ENCODE measurements at regions not wholly inside any gene's neighbourhood (a gene's known extent, or its start where the extent isn't known, plus 50 kb on each side); places are given as distances from the start of the nearest gene placed in this dataset.

- Histone ChIP-seq H3K4me3 (ENCODE audit: low read depth, low read length) (no peak overlapping the region), H3K36me3 (ENCODE audit: insufficient read depth) (no peaks in the 10 kb centered on the region), H3K27ac (ENCODE audit: low read depth) (no peak overlapping the region), H3K4me1 (ENCODE audit: insufficient read depth) (no peaks in the 10 kb centered on the region)
- DNase-seq (ENCODE audit: extremely low spot score), result no peak
- WGBS, result 42% methylated on average over 1 of the region's 1 CpG
Observed at GRCh38 chr4:112751447-112751846, 114.5 kb downstream of the LARP7 start.

- Histone ChIP-seq H3K27ac (ENCODE audit: low read depth) (no peak overlapping the region), H3K36me3 (ENCODE audit: insufficient read depth) (no peaks in the 10 kb centered on the region), H3K4me1 (ENCODE audit: insufficient read depth) (no peaks in the 10 kb centered on the region), H3K4me3 (ENCODE audit: low read depth, low read length) (no peak overlapping the region)
- no peak for DNase-seq (ENCODE audit: extremely low spot score)
- WGBS, result 48% methylated on average over 1 of the region's 1 CpG
Observed at GRCh38 chr4:112752061-112752460, 115.1 kb downstream of the LARP7 start.

- Histone ChIP-seq H3K4me3 (ENCODE audit: low read depth, low read length) (no peak overlapping the region), H3K4me1 (ENCODE audit: insufficient read depth) (no peaks in the 10 kb centered on the region), H3K27ac (ENCODE audit: low read depth) (no peak overlapping the region), H3K36me3 (ENCODE audit: insufficient read depth) (no peaks in the 10 kb centered on the region)
- 94% methylated on average over 3 of the region's 3 CpGs for WGBS
- no peak for DNase-seq (ENCODE audit: extremely low spot score)
Observed at GRCh38 chr4:112752510-112752909, 115.6 kb downstream of the LARP7 start.

- H3K36me3 ChIP-seq (ENCODE audit: insufficient read depth), result no peaks in the 10 kb centered on the region
- no peak overlapping the region for H3K4me3 ChIP-seq (ENCODE audit: low read depth, low read length)
- no peaks in the 10 kb centered on the region for H3K4me1 ChIP-seq (ENCODE audit: insufficient read depth)
- no peak for DNase-seq (ENCODE audit: extremely low spot score)
- no peak overlapping the region for H3K27ac ChIP-seq (ENCODE audit: low read depth)
- WGBS, result 67% methylated on average over 3 of the region's 3 CpGs
Observed at GRCh38 chr4:112753333-112753732, 116.4 kb downstream of the LARP7 start.

GRCh38 chr4:112759313-112759712 is 122.4 kb downstream of the LARP7 start:
- no peak for DNase-seq (ENCODE audit: extremely low spot score)
- H3K4me3 ChIP-seq (ENCODE audit: low read depth, low read length), result no peak overlapping the region
- no peaks in the 10 kb centered on the region for H3K4me1 ChIP-seq (ENCODE audit: insufficient read depth)
- no peak overlapping the region for H3K27ac ChIP-seq (ENCODE audit: low read depth)
- no peaks in the 10 kb centered on the region for H3K36me3 ChIP-seq (ENCODE audit: insufficient read depth)
- 56% methylated on average over 4 of the region's 4 CpGs for WGBS

- Histone ChIP-seq H3K4me3 (ENCODE audit: low read depth, low read length) (no peak overlapping the region), H3K27ac (ENCODE audit: low read depth) (no peak overlapping the region), H3K4me1 (ENCODE audit: insufficient read depth) (no peaks in the 10 kb centered on the region), H3K36me3 (ENCODE audit: insufficient read depth) (no peaks in the 10 kb centered on the region)
- no peak for DNase-seq (ENCODE audit: extremely low spot score)
- WGBS, result 19% methylated on average over 5 of the region's 5 CpGs
Observed at GRCh38 chr4:112765317-112765974, 128.5 kb downstream of the LARP7 start.

GRCh38 chr4:112766422-112766821 is 129.5 kb downstream of the LARP7 start:
- WGBS, result 37% methylated on average over 3 of the region's 3 CpGs

GRCh38 chr4:112767386-112767785 is 130.4 kb downstream of the LARP7 start:
- no peak for DNase-seq (ENCODE audit: extremely low spot score)
- Histone ChIP-seq H3K4me3 (ENCODE audit: low read depth, low read length) (no peak overlapping the region), H3K27ac (ENCODE audit: low read depth) (no peak overlapping the region), H3K4me1 (ENCODE audit: insufficient read depth) (no peaks in the 10 kb centered on the region), H3K36me3 (ENCODE audit: insufficient read depth) (no peaks in the 10 kb centered on the region)
- 88% methylated on average over 6 of the region's 6 CpGs for WGBS

More at GRCh38 chr4:112766422-112766821, 129.5 kb downstream of the LARP7 start:
- Histone ChIP-seq H3K27ac (ENCODE audit: low read depth) (no peak overlapping the region), H3K4me3 (ENCODE audit: low read depth, low read length) (no peak overlapping the region), H3K4me1 (ENCODE audit: insufficient read depth) (no peaks in the 10 kb centered on the region), H3K36me3 (ENCODE audit: insufficient read depth) (no peaks in the 10 kb centered on the region)
- DNase-seq (ENCODE audit: extremely low spot score), result no peak

GRCh38 chr4:112770114-112770513 is 133.2 kb downstream of the LARP7 start:
- H3K4me1 ChIP-seq (ENCODE audit: insufficient read depth), result no peaks in the 10 kb centered on the region
- no peak for DNase-seq (ENCODE audit: extremely low spot score)
- H3K27ac ChIP-seq (ENCODE audit: low read depth), result no peak overlapping the region
- WGBS, result 71% methylated on average over 5 of the region's 5 CpGs
- no peak overlapping the region for H3K4me3 ChIP-seq (ENCODE audit: low read depth, low read length)
- H3K36me3 ChIP-seq (ENCODE audit: insufficient read depth), result peaks cover 2% of the 10 kb centered on the region

GRCh38 chr4:112775801-112776200 is 138.9 kb downstream of the LARP7 start:
- no peak overlapping the region for H3K4me3 ChIP-seq (ENCODE audit: low read depth, low read length)
- DNase-seq (ENCODE audit: extremely low spot score), result no peak
- H3K4me1 ChIP-seq (ENCODE audit: insufficient read depth), result no peaks in the 10 kb centered on the region
- peaks cover 2% of the 10 kb centered on the region for H3K36me3 ChIP-seq (ENCODE audit: insufficient read depth)
- no peak overlapping the region for H3K27ac ChIP-seq (ENCODE audit: low read depth)
- WGBS, result 82% methylated on average over 7 of the region's 7 CpGs

- 97% methylated on average over 1 of the region's 1 CpG for WGBS
- Histone ChIP-seq H3K4me3 (ENCODE audit: low read depth, low read length) (no peak overlapping the region), H3K27ac (ENCODE audit: low read depth) (no peak overlapping the region), H3K4me1 (ENCODE audit: insufficient read depth) (no peaks in the 10 kb centered on the region), H3K36me3 (ENCODE audit: insufficient read depth) (peaks cover 2% of the 10 kb centered on the region)
- DNase-seq (ENCODE audit: extremely low spot score), result no peak
Observed at GRCh38 chr4:112776535-112776934, 139.6 kb downstream of the LARP7 start.

GRCh38 chr4:112778520-112778919 is 141.6 kb downstream of the LARP7 start:
- no peak for DNase-seq (ENCODE audit: extremely low spot score)
- WGBS, result 85% methylated on average over 7 of the region's 7 CpGs
- H3K4me3 ChIP-seq (ENCODE audit: low read depth, low read length), result no peak overlapping the region
- no peaks in the 10 kb centered on the region for H3K4me1 ChIP-seq (ENCODE audit: insufficient read depth)
- no peak overlapping the region for H3K27ac ChIP-seq (ENCODE audit: low read depth)
- peaks cover 2% of the 10 kb centered on the region for H3K36me3 ChIP-seq (ENCODE audit: insufficient read depth)

- Histone ChIP-seq H3K27ac (ENCODE audit: low read depth) (no peak overlapping the region), H3K36me3 (ENCODE audit: insufficient read depth) (no peaks in the 10 kb centered on the region), H3K4me3 (ENCODE audit: low read depth, low read length) (no peak overlapping the region), H3K4me1 (ENCODE audit: insufficient read depth) (no peaks in the 10 kb centered on the region)
- 81% methylated on average over 2 of the region's 2 CpGs for WGBS
- DNase-seq (ENCODE audit: extremely low spot score), result no peak
Observed at GRCh38 chr4:112793033-112793432, 156.1 kb downstream of the LARP7 start.

GRCh38 chr4:112800001-112800400 is 163.1 kb downstream of the LARP7 start:
- no peak overlapping the region for H3K4me3 ChIP-seq (ENCODE audit: low read depth, low read length)
- DNase-seq (ENCODE audit: extremely low spot score), result no peak
- no peaks in the 10 kb centered on the region for H3K4me1 ChIP-seq (ENCODE audit: insufficient read depth)
- no peak overlapping the region for H3K27ac ChIP-seq (ENCODE audit: low read depth)
- no peaks in the 10 kb centered on the region for H3K36me3 ChIP-seq (ENCODE audit: insufficient read depth)
- WGBS, result 95% methylated on average over 5 of the region's 5 CpGs

GRCh38 chr4:112801341-112801740 is 164.4 kb downstream of the LARP7 start:
- no peaks in the 10 kb centered on the region for H3K36me3 ChIP-seq (ENCODE audit: insufficient read depth)
- H3K4me3 ChIP-seq (ENCODE audit: low read depth, low read length), result no peak overlapping the region

More at GRCh38 chr4:112801341-112801740, 164.4 kb downstream of the LARP7 start:
- no peak overlapping the region for H3K27ac ChIP-seq (ENCODE audit: low read depth)
- no peak for DNase-seq (ENCODE audit: extremely low spot score)
- H3K4me1 ChIP-seq (ENCODE audit: insufficient read depth), result no peaks in the 10 kb centered on the region

Measured in urinary bladder (tissue), 3 donors.